ENCODE measurements at regions not wholly inside any gene's neighbourhood (a gene's known extent, or its start where the extent isn't known, plus 50 kb on each side); places are given as distances from the start of the nearest gene placed in this dataset.

- H2BK5ac ChIP-seq (ENCODE audit: insufficient read length, low read length), result no peak overlapping the region
- no peak overlapping the region for H4K91ac ChIP-seq (ENCODE audit: insufficient read length, low read depth, low read length)
- no peak overlapping the region for H2BK15ac ChIP-seq (ENCODE audit: low read depth, low read length)
- no peak overlapping the region for H2AK5ac ChIP-seq (ENCODE audit: insufficient read length, low read length)
- DNase-seq, result no peak
- H3K4me1 ChIP-seq (ENCODE audit: insufficient read depth, low read length), result 0 out of 2 replicates have a peak, but pooled peaks cover 4% of the 10 kb centered on the region
- no peak overlapping the region for H3K9ac ChIP-seq (ENCODE audit: extremely low read depth, insufficient read length, low read length)
- WGBS (ENCODE audit: extremely low coverage, insufficient read length, low lambda C conversion rate), result no CpG with 5 or more reads among the region's 5 CpGs
- H2BK120ac ChIP-seq (ENCODE audit: low read depth, low read length, poor library complexity, severe bottlenecking), result no peak overlapping the region
- no peaks in the 10 kb centered on the region; a peak in 1 of 7 replicates for H3K36me3 Mint-ChIP-seq (ENCODE audit: insufficient read depth in 1 of 3, low read depth in 3 of 3)
- no peak overlapping the region for H3K4me2 ChIP-seq (ENCODE audit: insufficient read depth, insufficient read length, low read length)
- no peak overlapping the region for H3K18ac ChIP-seq (ENCODE audit: insufficient read length, low read depth, low read length)
- no peak overlapping the region for H3T11ph ChIP-seq (ENCODE audit: low read length)
- no peak overlapping the region for H3K27ac ChIP-seq (ENCODE audit: insufficient read length, low read depth, low read length)
- no peaks in the 10 kb centered on the region for H4K20me1 ChIP-seq (ENCODE audit: control insufficient read depth, insufficient read depth, insufficient read length)
- H3K4ac ChIP-seq (ENCODE audit: low read depth, low read length), result no peak overlapping the region
- H4K5ac ChIP-seq (ENCODE audit: insufficient read length, low read depth, low read length), result no peak overlapping the region
- H3K79me1 ChIP-seq (ENCODE audit: insufficient read depth, low read depth, low read length, poor library complexity, severe bottlenecking), result no peaks in the 10 kb centered on the region
- no peak for TF ChIP-seq CTCF (conservative IDR thresholded peaks at IDR 0.05)
- H3K4me3 Mint-ChIP-seq, result no peak overlapping the region
- no peak overlapping the region for H3K27ac Mint-ChIP-seq
- H3K4me1 Mint-ChIP-seq, result peaks cover 11 to 17% of the 10 kb centered on the region in 2 experiments
- no peaks in the 10 kb centered on the region for H3K27me3 ChIP-seq (ENCODE audit: insufficient read depth, low read length)
- no peaks in the 10 kb centered on the region for H3K23me2 ChIP-seq (ENCODE audit: insufficient read length, low read depth, low read length, poor library complexity, severe bottlenecking)
- no peak overlapping the region for H3K14ac ChIP-seq (ENCODE audit: insufficient read depth, low read length)
- H3K9me3 ChIP-seq (ENCODE audit: control insufficient read depth, low read depth, low read length), result no peaks in the 10 kb centered on the region
- H2BK20ac ChIP-seq (ENCODE audit: low read depth, low read length, poor library complexity, severe bottlenecking), result no peak overlapping the region
- no peak overlapping the region for H2AFZ ChIP-seq (ENCODE audit: low read length)
- no peaks in the 10 kb centered on the region; a peak in 2 of 5 replicates for H3K9me3 Mint-ChIP-seq
- H3K27me3 Mint-ChIP-seq (ENCODE audit: low read depth), result peaks cover 4% of the 10 kb centered on the region
- no peak overlapping the region for H3K23ac ChIP-seq (ENCODE audit: insufficient read length, low read depth, low read length)
- no peak overlapping the region for H2BK12ac ChIP-seq (ENCODE audit: insufficient read length, low read depth, low read length)
- H4K8ac ChIP-seq (replicated peaks; ENCODE audit: insufficient read length, low read depth, low read length), result no peak overlapping the region
- no peak overlapping the region for H3K56ac ChIP-seq (ENCODE audit: insufficient read length, low read depth, low read length)
- no peaks in the 10 kb centered on the region for H3K79me2 ChIP-seq (ENCODE audit: insufficient read depth, low read length)
These were observed 163.4 kb downstream of the ADAMTS15 start for GRCh38 chr11:130611791-130612251.

Measured in H9 (cell line).